NCI-H748 (cell line): ENCODE measurements at regions not wholly inside any gene's neighbourhood (a gene's known extent, or its start where the extent isn't known, plus 50 kb on each side); places are given as distances from the start of the nearest gene placed in this dataset.
"Not testable (repeated sequence)": the region's sequence is repeated elsewhere in the genome, so short reads cannot be mapped to it uniquely, and the experiment has no call there.

Experiments used
- DNase-seq: peaks from one replicate; lab custom pipeline; 2025; ENCODE audit not compliant: unreplicated experiment; lab: John Stamatoyannopoulos, UW

- no peak for DNase-seq
These were observed 53.1 kb upstream of the WNT4 start for GRCh38 chr1:22196041-22196440.

- DNase-seq = no peak
These were observed 53.7 kb upstream of the WNT4 start for GRCh38 chr1:22196641-22197040.

- DNase-seq = no peak
These were observed 54.7 kb upstream of the WNT4 start for GRCh38 chr1:22197644-22198043.

GRCh38 chr1:22201023-22201422 is 58.1 kb upstream of the WNT4 start:
- DNase-seq = no peak

- no peak for DNase-seq
These were observed 60.4 kb upstream of the WNT4 start for GRCh38 chr1:22203335-22203734.

- no peak for DNase-seq
These were observed 61.4 kb upstream of the WNT4 start for GRCh38 chr1:22204057-22204840.

GRCh38 chr1:22204989-22205913 is 62.4 kb upstream of the WNT4 start:
- DNase-seq = no peak

GRCh38 chr1:22206551-22207125 is 63.7 kb upstream of the WNT4 start:
- DNase-seq = no peak

GRCh38 chr1:22207511-22208267 is 64.8 kb upstream of the WNT4 start:
- no peak for DNase-seq

GRCh38 chr1:22208268-22208972 is 65.5 kb upstream of the WNT4 start:
- no peak for DNase-seq

- DNase-seq = no peak
These were observed 66.1 kb upstream of the WNT4 start for GRCh38 chr1:22208973-22209378.

- DNase-seq = no peak
These were observed 67.3 kb upstream of the WNT4 start for GRCh38 chr1:22210176-22210575.

GRCh38 chr1:22210636-22211035 is 67.7 kb upstream of the WNT4 start:
- no peak for DNase-seq

GRCh38 chr1:22211459-22211858 is 68.6 kb upstream of the WNT4 start:
- DNase-seq = not testable (repeated sequence)

- no peak for DNase-seq
These were observed 69.7 kb upstream of the WNT4 start for GRCh38 chr1:22212400-22213233.

GRCh38 chr1:22216210-22216883 is 73.5 kb upstream of the WNT4 start:
- DNase-seq = no peak

- no peak for DNase-seq
These were observed 74.1 kb upstream of the WNT4 start for GRCh38 chr1:22216966-22217365.

GRCh38 chr1:22217811-22218460 is 75.0 kb upstream of the WNT4 start:
- DNase-seq = no peak
